ENCODE measurements at regions not wholly inside any gene's neighbourhood (a gene's known extent, or its start where the extent isn't known, plus 50 kb on each side); places are given as distances from the start of the nearest gene placed in this dataset.

GRCh38 chr2:14533131-14533757 lies 99.3 kb upstream of the LRATD1 start:
- H3K27ac ChIP-seq (ENCODE audit: low read length in 2 of 2) = no peak overlapping the region
- H3K9me3 ChIP-seq (ENCODE audit: control extremely low read depth in 1 of 3, control insufficient read depth in 2 of 3, insufficient read depth in 1 of 3, low read length in 2 of 3) = peaks cover 0 to 6% (median 0%) of the 10 kb centered on the region in 3 donors
- WGBS (ENCODE audit: insufficient coverage) = 0% methylated on average over 1 of the region's 1 CpG
- Mint-ChIP-seq H3K27ac (no peak overlapping the region), H3K4me1 (no peaks in the 10 kb centered on the region), H3K9me3 (ENCODE audit: insufficient read depth) (no peaks in the 10 kb centered on the region), H3K4me3 (no peak overlapping the region), H3K27me3 (no peaks in the 10 kb centered on the region)
- DNase-seq (no peak), ATAC-seq (ENCODE audit: low read depth) (no peak)
- no peak overlapping the region for H3K4me3 ChIP-seq (ENCODE audit: control extremely low read depth in 1 of 5, extremely low read depth in 1 of 5, insufficient read depth in 1 of 5, low read depth in 2 of 5, low read length in 4 of 5)
- ChIA-PET CTCF (no interaction called here), POLR2A (no interaction called here)
- intact Hi-C loops (cut with micrococcal nuclease) = no loop called here
- no peak overlapping the region for H3K9ac ChIP-seq (ENCODE audit: low read length)
- TF ChIP-seq, protein P1, sequence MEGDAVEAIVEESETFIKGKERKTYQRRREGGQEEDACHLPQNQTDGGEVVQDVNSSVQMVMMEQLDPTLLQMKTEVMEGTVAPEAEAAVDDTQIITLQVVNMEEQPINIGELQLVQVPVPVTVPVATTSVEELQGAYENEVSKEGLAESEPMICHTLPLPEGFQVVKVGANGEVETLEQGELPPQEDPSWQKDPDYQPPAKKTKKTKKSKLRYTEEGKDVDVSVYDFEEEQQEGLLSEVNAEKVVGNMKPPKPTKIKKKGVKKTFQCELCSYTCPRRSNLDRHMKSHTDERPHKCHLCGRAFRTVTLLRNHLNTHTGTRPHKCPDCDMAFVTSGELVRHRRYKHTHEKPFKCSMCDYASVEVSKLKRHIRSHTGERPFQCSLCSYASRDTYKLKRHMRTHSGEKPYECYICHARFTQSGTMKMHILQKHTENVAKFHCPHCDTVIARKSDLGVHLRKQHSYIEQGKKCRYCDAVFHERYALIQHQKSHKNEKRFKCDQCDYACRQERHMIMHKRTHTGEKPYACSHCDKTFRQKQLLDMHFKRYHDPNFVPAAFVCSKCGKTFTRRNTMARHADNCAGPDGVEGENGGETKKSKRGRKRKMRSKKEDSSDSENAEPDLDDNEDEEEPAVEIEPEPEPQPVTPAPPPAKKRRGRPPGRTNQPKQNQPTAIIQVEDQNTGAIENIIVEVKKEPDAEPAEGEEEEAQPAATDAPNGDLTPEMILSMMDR (IDR thresholded peaks at IDR 0.05) = no peak
- no peak for TF ChIP-seq EZH2 (IDR thresholded peaks at IDR 0.05; ENCODE audit: borderline replicate concordance, insufficient read depth, low read depth, low read length, poor library complexity, severe bottlenecking)
- H3K36me3 ChIP-seq (replicated peaks in 1 of 2; ENCODE audit: control extremely low read depth in 1 of 2, control insufficient read depth in 1 of 2, extremely low read depth in 1 of 2, insufficient read depth in 2 of 2, low read length in 1 of 2) = no peaks in the 10 kb centered on the region
- H3K4me1 ChIP-seq (ENCODE audit: control insufficient read depth in 2 of 2, insufficient read depth in 2 of 2, low read length in 2 of 2) = no peaks in the 10 kb centered on the region
- no peak overlapping the region for H2AFZ ChIP-seq (ENCODE audit: insufficient read depth, low read depth, low read length, poor library complexity, severe bottlenecking)
- no peaks in the 10 kb centered on the region for H4K20me1 ChIP-seq (ENCODE audit: control insufficient read depth, insufficient read depth, low read length, poor library complexity, severe bottlenecking)
- no peaks in the 10 kb centered on the region for H3K27me3 ChIP-seq (replicated peaks in 1 of 4; ENCODE audit: control extremely low read depth in 1 of 4, control insufficient read depth in 3 of 4, insufficient read depth in 4 of 4, low read length in 3 of 4)
- H3K79me2 ChIP-seq (ENCODE audit: control insufficient read depth, insufficient read depth, low read length) = no peaks in the 10 kb centered on the region
- H3K4me2 ChIP-seq (replicated peaks; ENCODE audit: low read depth, low read length, poor library complexity, severe bottlenecking) = no peak overlapping the region

GRCh38 chr2:14535156-14535555 lies 97.4 kb upstream of the LRATD1 start:
- H3K4me2 ChIP-seq (replicated peaks; ENCODE audit: low read depth, low read length, poor library complexity, severe bottlenecking) = no peak overlapping the region
- no peak for TF ChIP-seq EZH2 (IDR thresholded peaks at IDR 0.05; ENCODE audit: borderline replicate concordance, insufficient read depth, low read depth, low read length, poor library complexity, severe bottlenecking)
- TF ChIP-seq, protein P1 (IDR thresholded peaks at IDR 0.05) = no peak
- no peaks in the 10 kb centered on the region for H3K9me3 Mint-ChIP-seq (ENCODE audit: insufficient read depth)
- no peak overlapping the region for H3K27ac Mint-ChIP-seq
- H3K9ac ChIP-seq (ENCODE audit: low read length) = no peak overlapping the region
- no peak overlapping the region for H3K27ac ChIP-seq (ENCODE audit: low read length in 2 of 2)
- no peaks in the 10 kb centered on the region for H4K20me1 ChIP-seq (ENCODE audit: control insufficient read depth, insufficient read depth, low read length, poor library complexity, severe bottlenecking)
- intact Hi-C loops (cut with micrococcal nuclease) = no loop called here
- no peaks in the 10 kb centered on the region for H3K27me3 Mint-ChIP-seq
- H3K4me1 Mint-ChIP-seq = no peaks in the 10 kb centered on the region
- peaks cover 0 to 6% (median 0%) of the 10 kb centered on the region in 3 donors for H3K9me3 ChIP-seq (ENCODE audit: control extremely low read depth in 1 of 3, control insufficient read depth in 2 of 3, insufficient read depth in 1 of 3, low read length in 2 of 3)
- no peaks in the 10 kb centered on the region for H3K27me3 ChIP-seq (replicated peaks in 1 of 4; ENCODE audit: control extremely low read depth in 1 of 4, control insufficient read depth in 3 of 4, insufficient read depth in 4 of 4, low read length in 3 of 4)
- CTCF ChIA-PET = no interaction called here
- no peaks in the 10 kb centered on the region for H3K36me3 ChIP-seq (replicated peaks in 1 of 2; ENCODE audit: control extremely low read depth in 1 of 2, control insufficient read depth in 1 of 2, extremely low read depth in 1 of 2, insufficient read depth in 2 of 2, low read length in 1 of 2)
- DNase-seq (no peak), ATAC-seq (ENCODE audit: low read depth) (no peak)
- no peaks in the 10 kb centered on the region for H3K79me2 ChIP-seq (ENCODE audit: control insufficient read depth, insufficient read depth, low read length)
- 34% methylated on average over 4 of the region's 4 CpGs for WGBS (ENCODE audit: insufficient coverage)
- POLR2A ChIA-PET = no interaction called here
- H3K4me3 Mint-ChIP-seq = no peak overlapping the region
- H3K4me1 ChIP-seq (ENCODE audit: control insufficient read depth in 2 of 2, insufficient read depth in 2 of 2, low read length in 2 of 2) = no peaks in the 10 kb centered on the region
- H2AFZ ChIP-seq (ENCODE audit: insufficient read depth, low read depth, low read length, poor library complexity, severe bottlenecking) = no peak overlapping the region
- H3K4me3 ChIP-seq (ENCODE audit: control extremely low read depth in 1 of 5, extremely low read depth in 1 of 5, insufficient read depth in 1 of 5, low read depth in 2 of 5, low read length in 4 of 5) = no peak overlapping the region

All from B cell (primary cell).